PC-9 (cell line): ENCODE measurements at regions not wholly inside any gene's neighbourhood (a gene's known extent, or its start where the extent isn't known, plus 50 kb on each side); places are given as distances from the start of the nearest gene placed in this dataset.

Source experiments
- BruUV-seq: library from RNA; stranded (reverse); fragments of 400-500 nt; replicated peaks from 2 replicates; lab custom pipeline; 2021; lab: Mats Ljungman, UMichigan
- CTCF ChIA-PET: fragments of 300-600 bp; sonication (Branson Sonifier 250); formaldehyde crosslinking; loops from one replicate; lab custom pipeline; 2022; ENCODE audit warnings: antibody characterized with exemption; lab: Charles Lee
- POLR2A ChIA-PET: fragments of 300-600 bp; sonication (Branson Sonifier 250); formaldehyde crosslinking; loops from one replicate; lab custom pipeline; 2022; ENCODE audit warnings: antibody characterized with exemption; ENCODE audit not compliant: unreplicated experiment; lab: Charles Lee
- DNase-seq, 2 experiments: peaks; one replicate each; pipeline versions ENCODE4 v3.0.0 to v3.0.0-alpha.2; 2015 to 2022; ENCODE audit warnings: mixed read lengths in 1 of 2
- H2AFZ ChIP-seq: fragments of 200-600 bp; sonication (generic); 2 replicates; pipeline ENCODE4 v1.8.1; 2017; ENCODE audit warnings: antibody characterized with exemption
- H3F3A ChIP-seq: fragments of 200-600 bp; sonication (generic); 2 replicates; pipeline ENCODE4 v1.8.1; 2017; ENCODE audit warnings: antibody characterized with exemption, mild to moderate bottlenecking, low read depth; ENCODE audit not compliant: insufficient read depth
- H3K27ac ChIP-seq: fragments of 200-600 bp; sonication (generic); 2 replicates; pipeline ENCODE4 v1.6.1; 2016; ENCODE audit warnings: mixed run types
- H3K27me3 ChIP-seq: fragments of 200-600 bp; sonication (generic); 2 replicates; pipeline ENCODE4 v1.6.1; 2016; ENCODE audit warnings: low read depth, mixed run types; ENCODE audit not compliant: insufficient read depth
- H3K36me3 ChIP-seq: fragments of 200-600 bp; sonication (generic); 2 replicates; pipeline ENCODE4 v1.6.1; 2016; ENCODE audit warnings: low read depth, mixed run types
- H3K4me1 ChIP-seq: fragments of 200-600 bp; sonication (generic); replicated peaks from 2 replicates; pipeline ENCODE4 v1.6.1; 2016; ENCODE audit warnings: mixed run types; ENCODE audit not compliant: insufficient read depth
- H3K4me2 ChIP-seq: fragments of 200-600 bp; sonication (generic); 2 replicates; pipeline ENCODE4 v1.6.1; 2017; ENCODE audit warnings: mixed run types
- H3K4me3 ChIP-seq: fragments of 200-600 bp; sonication (generic); 2 replicates; pipeline ENCODE4 v1.6.1; 2016; ENCODE audit warnings: mixed run types
- H3K79me2 ChIP-seq: fragments of 200-600 bp; sonication (generic); 2 replicates; pipeline ENCODE4 v1.6.1; 2017; ENCODE audit warnings: low read depth, mixed run types
- H3K9me2 ChIP-seq: fragments of 200-600 bp; sonication (generic); 2 replicates; pipeline ENCODE4 v1.8.1; 2017; ENCODE audit warnings: mild to moderate bottlenecking; ENCODE audit not compliant: insufficient read depth
- H3K9me3 ChIP-seq: fragments of 200-600 bp; sonication (generic); 2 replicates; pipeline ENCODE4 v1.8.1; 2016; ENCODE audit warnings: low read depth; ENCODE audit not compliant: insufficient read depth
- H4K20me1 ChIP-seq: fragments of 200-600 bp; sonication (generic); 2 replicates; pipeline ENCODE4 v1.8.1; 2017; ENCODE audit not compliant: insufficient read depth
- CTCF ChIP-seq: fragments of 200-600 bp; sonication (generic); conservative IDR thresholded peaks from 2 replicates; pipeline ENCODE4 v1.6.1; 2017; ENCODE audit warnings: mixed run types, antibody characterized with exemption, mild to moderate bottlenecking, moderate library complexity
- EZH2 ChIP-seq: fragments of 200-600 bp; sonication (generic); IDR thresholded peaks from 2 replicates; pipeline ENCODE4 v1.8.0; 2017; ENCODE audit warnings: antibody characterized with exemption, low read depth
- intact Hi-C: fragments of 100-400 bp; cut with micrococcal nuclease; formaldehyde crosslinking; loops from one replicate; pipeline ENCODE4 v1.10.0; 2022; ENCODE audit not compliant: unreplicated experiment

GRCh38 chr12:58089588-58089987, 148.2 kb downstream of the ATP23 start:
- H4K20me1 ChIP-seq = no peaks in the 10 kb centered on the region
- POLR2A ChIA-PET = no interaction called here

GRCh38 chr12:58090685-58091084, 149.3 kb downstream of the ATP23 start:
- no peaks in the 10 kb centered on the region for H3F3A ChIP-seq
- no peaks in the 10 kb centered on the region for H3K36me3 ChIP-seq
- TF ChIP-seq EZH2 = no peak
- TF ChIP-seq CTCF = no peak
- CTCF ChIA-PET = no interaction called here
- no TSS peak for BruUV-seq
- no peaks in the 10 kb centered on the region for H3K9me2 ChIP-seq
- H3K4me1 ChIP-seq = no peaks in the 10 kb centered on the region
- H2AFZ ChIP-seq = no peak overlapping the region
- H3K79me2 ChIP-seq = no peaks in the 10 kb centered on the region
- no peaks in the 10 kb centered on the region for H3K9me3 ChIP-seq
- no peaks in the 10 kb centered on the region for H3K27me3 ChIP-seq
- POLR2A ChIA-PET = no interaction called here
- no peak overlapping the region for H3K27ac ChIP-seq
- no peak for DNase-seq
- no peak overlapping the region for H3K4me3 ChIP-seq
- no peaks in the 10 kb centered on the region for H4K20me1 ChIP-seq
- intact Hi-C loops = no loop called here
- no peak overlapping the region for H3K4me2 ChIP-seq

More at GRCh38 chr12:58089588-58089987, 148.2 kb downstream of the ATP23 start:
- no peaks in the 10 kb centered on the region for H3K36me3 ChIP-seq
- H3F3A ChIP-seq = no peaks in the 10 kb centered on the region
- no peaks in the 10 kb centered on the region for H3K9me2 ChIP-seq
- TF ChIP-seq CTCF = no peak
- no peak for TF ChIP-seq EZH2
- H3K4me1 ChIP-seq = no peaks in the 10 kb centered on the region
- DNase-seq = no peak
- no peaks in the 10 kb centered on the region for H3K27me3 ChIP-seq
- no peak overlapping the region for H3K4me2 ChIP-seq
- no peak overlapping the region for H3K27ac ChIP-seq
- no peak overlapping the region for H3K4me3 ChIP-seq
- no peaks in the 10 kb centered on the region for H3K79me2 ChIP-seq
- CTCF ChIA-PET = no interaction called here
- BruUV-seq = no TSS peak
- no peak overlapping the region for H2AFZ ChIP-seq
- no peaks in the 10 kb centered on the region for H3K9me3 ChIP-seq
- intact Hi-C loops = no loop called here

- no peak overlapping the region for H3K27ac ChIP-seq
- no peak overlapping the region for H3K4me3 ChIP-seq
- no peaks in the 10 kb centered on the region for H3K9me3 ChIP-seq
- no peaks in the 10 kb centered on the region for H4K20me1 ChIP-seq
- H3K4me1 ChIP-seq = no peaks in the 10 kb centered on the region
- H2AFZ ChIP-seq = no peak overlapping the region; the same call in 1 of the 2 replicates
- no peaks in the 10 kb centered on the region for H3K9me2 ChIP-seq
- no peaks in the 10 kb centered on the region for H3K27me3 ChIP-seq
- POLR2A ChIA-PET = no interaction called here
- H3K36me3 ChIP-seq = no peaks in the 10 kb centered on the region
- H3K4me2 ChIP-seq = no peak overlapping the region
- intact Hi-C loops = no loop called here
- H3F3A ChIP-seq = no peaks in the 10 kb centered on the region
- CTCF ChIA-PET = interaction anchor here (0.7 kb wide), 1 partner anchor 11 kb away, joined by 3 read pairs; no protein-coding TSS in a partner anchor
- no TSS peak for BruUV-seq
- no peak for DNase-seq
- no peaks in the 10 kb centered on the region for H3K79me2 ChIP-seq
- TF ChIP-seq CTCF (no peak), EZH2 (no peak)
Measured at GRCh38 chr12:58095002-58095401, 153.6 kb downstream of the ATP23 start.
